GM21576 (cell line): ENCODE measurements at regions not wholly inside any gene's neighbourhood (a gene's known extent, or its start where the extent isn't known, plus 50 kb on each side); places are given as distances from the start of the nearest gene placed in this dataset.
"Not testable (repeated sequence)": the region's sequence is repeated elsewhere in the genome, so short reads cannot be mapped to it uniquely, and the experiment has no call there.

Source experiments
- ATAC-seq: cut with Tn5 transposase; IDR thresholded peaks from one replicate; pipeline ENCODE4 v1.9.1; 2021; ENCODE audit warnings: mild to moderate bottlenecking, moderate library complexity; ENCODE audit not compliant: unreplicated experiment

DNA sequence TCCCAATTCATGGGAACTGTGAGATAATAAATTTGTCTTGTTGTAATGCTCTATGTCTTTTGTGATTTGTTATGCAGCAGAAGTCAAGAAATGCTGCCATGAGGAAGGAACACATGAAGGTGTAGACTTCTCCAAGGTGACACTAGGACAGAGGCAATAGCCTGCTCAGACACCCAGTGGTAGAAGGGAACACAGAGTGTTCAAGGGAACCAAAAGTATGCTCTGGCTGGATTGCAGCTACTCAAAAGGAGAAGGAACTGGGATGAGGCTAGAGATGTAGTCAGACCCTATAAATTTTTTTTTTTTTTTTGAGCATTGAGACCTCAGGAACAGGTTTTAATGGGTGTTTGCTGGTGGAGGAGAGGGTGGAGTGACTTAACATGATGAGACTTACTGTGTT, 232.5 kb downstream of the PARP8 start:
- no peak for ATAC-seq

GRCh38 chr5:50900952-50901510, 234.6 kb downstream of the PARP8 start:
- no peak for ATAC-seq

DNA sequence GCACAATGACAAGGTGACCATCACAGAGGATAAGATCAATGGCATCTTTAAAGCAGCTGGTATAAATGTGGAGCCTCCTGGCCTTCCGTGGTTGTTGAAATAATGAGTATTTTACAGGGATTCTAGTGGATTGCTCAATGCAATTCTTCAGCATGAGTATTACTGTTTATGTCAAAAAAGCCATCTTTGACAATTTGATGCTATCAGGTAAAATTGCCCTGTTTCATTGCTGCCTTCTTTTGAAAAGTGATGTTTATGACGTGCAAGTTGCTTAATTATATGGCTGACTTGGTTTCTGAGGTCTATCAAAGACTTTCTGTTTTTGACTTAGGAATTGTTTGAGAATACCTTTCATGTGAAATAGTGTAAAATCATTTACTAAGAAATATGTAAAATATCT, 237.2 kb downstream of the PARP8 start:
- ATAC-seq, result no peak

- ATAC-seq, result no peak
Measured at GRCh38 chr5:50905996-50906570, 239.6 kb downstream of the PARP8 start.

- ATAC-seq, result not testable (repeated sequence)
Measured at GRCh38 chr5:50920160-50920559, 253.7 kb downstream of the PARP8 start.

DNA sequence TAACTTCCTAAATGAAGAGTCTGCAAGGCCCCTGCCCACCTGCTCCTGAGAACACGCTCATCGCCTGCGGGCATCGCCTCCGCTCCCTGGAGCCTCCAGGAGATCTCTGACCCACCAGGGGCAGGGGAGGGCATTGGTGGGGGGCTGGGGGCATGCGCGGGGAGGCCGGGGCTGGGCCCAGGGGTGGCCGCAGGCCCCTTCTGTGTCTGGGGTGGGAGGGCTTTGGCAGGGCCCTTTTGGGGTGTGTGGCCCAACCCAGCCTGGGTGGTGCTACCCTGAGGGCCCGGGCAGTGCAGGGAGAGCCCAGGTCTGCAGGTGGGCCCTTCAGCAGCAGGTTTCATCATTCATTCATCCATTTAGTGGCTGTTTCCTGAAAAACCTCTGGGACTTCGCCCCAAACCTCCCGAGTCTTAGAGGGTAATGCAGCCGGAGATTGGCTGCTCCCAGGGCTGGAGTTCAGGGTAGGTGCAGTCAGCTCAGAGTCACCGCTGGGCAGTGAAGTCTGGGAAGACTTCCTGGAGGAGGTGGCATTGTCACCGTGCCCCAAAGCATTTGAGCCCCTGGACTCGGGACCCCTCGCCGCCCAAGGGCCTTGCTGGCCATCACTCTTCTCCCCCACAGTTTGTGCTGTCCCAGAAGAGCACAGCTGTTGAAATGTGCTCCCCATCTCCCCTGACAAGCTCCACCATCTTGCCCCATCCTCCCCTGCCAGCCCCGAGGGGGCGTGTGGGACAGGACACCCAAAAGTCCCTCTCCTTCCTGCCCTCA, 255.1 kb downstream of the PARP8 start:
- ATAC-seq, result no peak

DNA sequence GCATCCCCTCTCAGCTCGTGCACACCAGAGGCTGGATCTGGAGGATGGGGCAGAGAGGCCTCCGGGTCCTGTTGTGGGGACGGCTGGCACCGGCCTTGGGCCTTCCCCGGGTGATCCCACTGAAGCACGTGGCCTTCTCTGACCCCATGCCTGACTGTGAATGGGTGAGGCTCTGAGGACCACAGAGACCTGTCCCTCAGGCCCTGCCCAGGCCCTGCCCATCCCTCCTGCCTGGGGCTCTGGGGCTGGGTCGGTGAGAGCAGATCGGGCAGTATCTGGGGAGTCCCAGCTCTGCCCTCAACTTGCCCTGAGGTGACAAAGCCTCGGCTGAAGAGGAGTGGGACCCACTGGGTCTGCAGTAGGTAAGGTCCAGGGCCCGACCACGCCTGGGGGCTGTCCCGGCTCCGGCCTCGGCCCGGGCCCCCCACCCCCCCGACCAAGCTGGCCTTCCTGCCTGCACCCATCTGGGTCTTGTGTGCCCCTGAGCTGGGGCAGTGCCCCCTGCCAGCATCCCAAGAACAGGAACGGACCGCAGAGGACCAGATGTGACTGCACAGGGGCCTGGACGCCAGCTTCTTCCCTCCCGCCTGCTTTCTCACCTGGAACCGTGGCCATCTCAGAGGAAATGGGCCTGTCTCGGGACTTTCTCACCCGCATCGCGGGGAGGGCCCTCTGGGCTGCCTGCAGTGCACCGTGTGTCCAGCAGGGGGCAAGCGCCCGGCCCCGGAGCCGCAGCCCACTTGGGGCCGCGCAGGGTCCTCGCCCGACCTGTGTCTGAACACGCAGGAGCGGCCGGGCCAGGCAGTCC, 255.9 kb downstream of the PARP8 start:
- ATAC-seq, result not testable (repeated sequence)

DNA sequence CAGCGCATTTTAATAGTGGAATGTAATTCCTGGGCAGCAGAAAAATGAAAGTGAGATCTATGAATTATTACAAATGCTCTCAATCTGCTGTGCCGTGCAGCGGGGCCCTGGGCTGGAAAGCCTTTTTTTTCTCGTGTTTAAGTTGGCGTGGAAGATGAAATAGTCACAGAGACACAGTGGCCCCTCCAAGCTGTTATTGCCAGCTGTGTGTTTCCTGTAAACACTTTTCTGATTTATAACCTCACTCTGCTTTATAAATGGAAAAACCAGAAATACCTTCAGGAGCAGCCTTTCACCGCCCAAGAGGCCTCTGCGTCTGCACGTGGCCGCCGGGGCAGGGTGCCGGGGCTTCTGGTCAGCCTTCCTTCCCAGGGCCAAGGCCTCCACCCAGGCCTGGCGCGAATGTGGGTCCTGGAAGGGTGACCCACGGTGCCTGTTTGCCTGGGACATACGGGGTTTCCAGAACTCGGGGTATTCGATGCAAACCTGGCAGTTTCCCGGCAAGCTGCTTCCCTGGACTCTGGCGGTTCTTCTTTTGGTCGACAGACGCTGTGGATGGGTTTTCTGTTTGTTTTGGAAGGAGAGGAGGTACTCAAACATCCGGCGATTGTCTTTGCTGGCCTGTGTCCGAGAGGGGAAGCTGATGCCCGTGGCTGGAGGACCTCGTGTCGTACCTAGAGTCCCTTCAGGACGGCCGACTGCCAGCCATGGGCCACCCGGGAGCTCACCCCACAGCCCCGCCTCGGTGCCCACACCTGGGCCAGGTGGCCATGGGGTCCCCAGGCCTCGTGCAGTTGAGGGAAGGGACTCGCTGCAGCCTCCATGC, 256.7 kb downstream of the PARP8 start:
- no peak for ATAC-seq

- ATAC-seq, result no peak
Measured at GRCh38 chr5:50923768-50924494, 257.5 kb downstream of the PARP8 start.

GRCh38 chr5:50927953-50928352, 261.5 kb downstream of the PARP8 start:
- no peak for ATAC-seq

GRCh38 chr5:50929174-50929573, 262.7 kb downstream of the PARP8 start:
- ATAC-seq, result no peak

DNA sequence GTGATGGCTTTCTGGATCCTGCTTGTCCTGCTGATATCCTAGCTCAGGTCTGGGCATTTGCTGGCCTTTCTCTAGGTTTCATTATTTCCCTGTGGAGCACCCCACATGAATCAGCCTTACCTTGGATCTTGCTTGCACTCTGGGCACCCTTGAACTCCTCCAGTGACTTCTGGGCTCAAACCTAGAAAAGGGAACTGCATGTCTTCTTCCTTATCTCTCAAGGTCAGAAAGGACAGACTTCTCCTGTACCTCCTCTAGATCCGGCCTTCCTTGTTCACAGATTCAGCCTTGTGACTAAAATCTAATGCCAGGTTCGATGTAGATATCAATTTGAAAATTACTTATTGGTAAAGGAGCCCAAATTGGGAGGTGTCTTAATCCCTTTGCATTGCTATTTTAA, 267.9 kb downstream of the PARP8 start:
- no peak for ATAC-seq

DNA sequence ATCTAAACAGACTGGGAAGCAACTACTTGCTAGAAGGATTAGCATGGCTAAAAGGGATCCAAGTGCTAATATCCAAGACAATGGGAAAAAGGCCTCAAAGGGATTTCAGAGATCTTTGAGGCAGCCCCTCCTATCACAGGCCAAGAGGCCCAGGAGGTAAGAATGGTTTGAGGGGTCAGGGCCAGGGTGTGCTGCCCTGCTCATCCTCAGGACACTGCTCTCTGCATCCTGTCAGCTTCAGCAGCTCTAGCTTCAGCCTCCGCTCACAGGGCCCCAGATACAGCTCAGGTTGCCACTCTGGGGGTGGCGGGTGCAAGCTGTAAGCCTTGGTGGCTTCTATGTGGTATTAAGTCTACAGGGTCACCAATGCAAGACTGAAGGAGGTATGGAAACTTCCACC, 278.7 kb downstream of the PARP8 start:
- ATAC-seq, result no peak

DNA sequence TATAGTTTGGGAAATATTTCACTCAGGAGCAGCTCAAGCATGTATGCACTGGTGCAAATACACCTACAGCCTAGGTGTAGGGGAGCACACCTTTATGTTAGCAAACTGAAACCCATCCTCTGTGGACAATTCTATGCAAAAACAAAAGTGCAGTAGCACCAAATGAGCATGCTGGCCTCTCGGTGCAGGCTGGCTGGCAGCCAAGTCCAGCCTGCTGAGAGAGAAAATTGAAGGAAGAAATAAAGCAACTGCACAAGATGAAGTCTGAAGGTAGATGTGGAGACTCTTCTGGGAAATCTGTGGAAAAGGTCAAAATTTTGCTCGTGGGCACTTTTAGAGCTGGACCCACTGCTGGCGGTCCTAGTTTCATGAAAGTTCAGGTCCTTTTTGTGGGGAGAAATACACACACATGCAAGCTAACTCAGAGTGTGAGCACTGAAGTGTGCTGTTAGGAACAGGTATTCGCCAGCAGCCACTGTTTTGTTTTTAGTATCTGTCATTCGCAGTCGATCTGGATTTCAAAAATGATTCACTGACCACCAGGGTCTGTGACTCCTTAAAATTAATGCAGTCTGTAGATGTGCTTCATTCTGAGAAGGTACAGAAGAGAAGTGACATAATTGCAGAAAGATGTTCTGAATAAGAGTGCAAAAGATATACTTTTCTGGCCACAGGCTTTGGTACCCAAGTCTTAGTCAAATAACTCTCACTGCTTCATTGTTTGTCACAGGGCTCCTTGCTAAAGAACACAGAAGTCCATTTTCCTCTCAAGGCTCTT, 281.7 kb downstream of the PARP8 start:
- ATAC-seq, result no peak

DNA sequence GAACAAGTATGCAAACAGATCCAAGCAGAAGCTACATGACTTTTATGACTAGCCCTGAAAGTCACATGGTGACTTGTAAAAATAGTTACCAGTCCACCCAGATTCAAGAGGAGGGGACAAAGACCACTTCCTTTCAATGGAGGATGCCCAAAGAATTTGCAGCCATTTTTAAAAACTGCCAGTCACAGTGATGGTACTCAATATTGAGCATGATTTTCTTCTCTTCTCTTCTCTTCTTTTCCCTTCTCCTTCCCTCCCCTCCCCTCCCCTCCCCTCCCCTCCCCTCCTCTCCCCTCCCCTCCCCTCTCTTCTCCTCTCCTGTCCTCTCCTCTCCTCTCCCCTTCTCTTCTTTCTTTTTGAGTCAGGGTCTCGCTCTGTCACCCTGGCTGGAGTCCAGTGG, 286.9 kb downstream of the PARP8 start:
- no peak for ATAC-seq

- ATAC-seq, result no peak
Measured at GRCh38 chr5:50958852-50959457, 292.5 kb downstream of the PARP8 start.

DNA sequence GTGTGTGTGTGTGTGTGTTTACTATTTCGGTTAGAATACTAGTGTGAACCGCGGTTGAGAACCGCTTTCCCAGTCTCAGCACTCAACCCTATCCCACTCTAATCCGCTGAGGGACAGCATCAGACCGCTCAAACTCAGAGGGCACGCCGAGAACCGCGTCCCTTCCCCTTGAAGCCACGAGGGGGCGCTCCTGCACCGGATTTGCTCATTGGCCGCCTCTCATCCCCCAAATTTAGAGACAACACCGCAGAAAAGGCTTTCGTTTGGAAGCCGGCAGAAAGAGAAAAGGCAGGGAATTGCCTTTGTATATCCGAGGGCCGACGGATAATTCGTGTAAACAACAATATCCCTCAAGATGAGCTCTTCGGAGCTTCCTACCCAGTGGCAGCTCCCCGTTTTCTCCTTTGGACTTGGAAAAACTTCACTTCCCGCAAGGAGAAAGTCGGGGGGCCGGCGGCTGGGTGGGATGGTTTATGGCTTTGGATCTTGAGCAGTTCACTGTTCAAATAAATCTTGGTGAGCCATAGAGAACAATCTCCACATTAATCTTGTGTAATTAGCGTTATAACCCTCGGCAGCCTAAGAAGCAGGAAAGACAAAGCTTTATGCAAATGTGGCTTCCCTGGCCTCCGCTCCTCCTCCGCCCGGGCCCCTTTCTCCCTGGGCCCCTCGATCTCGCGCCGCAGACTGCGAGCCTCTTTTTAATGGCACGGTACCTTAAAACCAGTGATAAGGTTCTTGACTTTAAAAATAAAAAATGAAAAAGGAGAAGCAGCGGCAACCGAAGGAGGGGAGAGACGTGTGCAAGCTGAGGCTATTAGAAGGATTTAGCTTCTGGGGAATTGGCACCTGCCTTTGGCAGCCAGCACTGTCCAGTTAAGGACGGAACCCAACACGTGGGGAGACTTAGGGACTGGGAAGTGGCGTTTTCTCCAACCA, 296.8 kb downstream of the PARP8 start:
- ATAC-seq, result peak; percentile 81
